HCT116 (cell line): ENCODE measurements at regions not wholly inside any gene's neighbourhood (a gene's known extent, or its start where the extent isn't known, plus 50 kb on each side); places are given as distances from the start of the nearest gene placed in this dataset.
"Not testable (repeated sequence)": the region's sequence is repeated elsewhere in the genome, so short reads cannot be mapped to it uniquely, and the experiment has no call there.

Source experiments
- ATAC-seq: fragments of 200-7000 bp; cut with Tn5 transposase; 2 replicates; pipeline ENCODE4 v1.9.1; 2020; ENCODE audit warnings: mild to moderate bottlenecking, moderate library complexity
- BruUV-seq: library from RNA; stranded (reverse); fragments of 400-500 nt; replicated peaks from 2 replicates; lab custom pipeline; 2021; lab: Mats Ljungman, UMichigan
- CTCF ChIA-PET: fragments of 300-600 bp; sonication (Branson Sonifier 250); formaldehyde crosslinking; loops from one replicate; lab custom pipeline; 2021; ENCODE audit warnings: antibody characterized with exemption; lab: Charles Lee
- POLR2A ChIA-PET: fragments of 300-600, 350-600 bp; sonication (Branson Sonifier 250); formaldehyde crosslinking; loops from one replicate; lab custom pipeline; 2021; ENCODE audit warnings: antibody characterized with exemption; lab: Charles Lee
- RAD21 ChIA-PET, 2 experiments: fragments of 300-600 bp; sonication (Branson Sonifier 250); formaldehyde crosslinking; loops; one replicate each; lab custom pipeline; 2023; ENCODE audit warnings: low total read pairs in 2 of 2; ENCODE audit not compliant: uncharacterized antibody in 2 of 2, unreplicated experiment in 2 of 2, low non-redundant PET in 1 of 2; lab: Charles Lee
- DNase-seq: peaks from one replicate; pipeline ENCODE4 v3.0.0-alpha.2; 2010; ENCODE audit warnings: low read depth, low spot score
- H2AFZ ChIP-seq: fragments of 200-600 bp; shearing (Covaris generic), sonication (generic); 2 replicates; pipeline ENCODE4 v1.6.1; 2017; ENCODE audit warnings: low read depth, mixed run types, mixed read lengths, antibody characterized with exemption, low read length; ENCODE audit not compliant: poor library complexity, severe bottlenecking
- H3K27ac ChIP-seq: 2 replicates; pipeline ENCODE4 v1.5.1; 2012; ENCODE audit warnings: low read depth, low read length
- H3K27me3 ChIP-seq: fragments of 200-600 bp; sonication (generic); 2 replicates; pipeline ENCODE4 v1.6.1; 2016; ENCODE audit warnings: mixed run types, low read length, mixed read lengths; ENCODE audit not compliant: insufficient read depth
- H3K36me3 ChIP-seq, 2 experiments: fragments of 200-500 bp in 1 of 2; fragments of 200-600 bp in 1 of 2; sonication (Bioruptor generic) in 1 of 2; sonication (generic) in 1 of 2; 2 replicates each; pipeline versions ENCODE4 v1.5.1 to v1.6.1; 2014 to 2016; ENCODE audit warnings: low read length in 2 of 2, inconsistent platforms in 1 of 2, mixed read lengths in 1 of 2, mixed run types in 1 of 2; ENCODE audit not compliant: insufficient read depth in 2 of 2, control insufficient read depth in 1 of 2
- H3K4me1 ChIP-seq, 2 experiments: fragments of 200-600 bp in 1 of 2; sonication (generic) in 1 of 2; 2 replicates each; pipeline versions ENCODE4 v1.5.1 to v1.6.1; 2012 to 2017; ENCODE audit warnings: low read length in 2 of 2, inconsistent platforms in 1 of 2, mild to moderate bottlenecking in 1 of 2, mixed read lengths in 1 of 2, mixed run types in 1 of 2, moderate library complexity in 1 of 2; ENCODE audit not compliant: insufficient read depth in 2 of 2, control insufficient read depth in 1 of 2
- H3K4me2 ChIP-seq: fragments of 200-600 bp; sonication (generic); 2 replicates; pipeline ENCODE4 v1.6.1; 2017; ENCODE audit warnings: mixed run types, low read length, mixed read lengths
- H3K4me3 ChIP-seq, 2 experiments: fragments of 200-600 bp in 1 of 2; sonication (generic) in 1 of 2; replicated peaks in 1 of 2; 2 replicates each; pipeline ENCODE4 v1.5.1; 2011 to 2016; ENCODE audit warnings: low read length in 2 of 2, control low read depth in 1 of 2, low read depth in 1 of 2, mild to moderate bottlenecking in 1 of 2, mixed read lengths in 1 of 2, mixed run types in 1 of 2
- H3K79me2 ChIP-seq: fragments of 200-600 bp; sonication (generic); 2 replicates; pipeline ENCODE4 v1.6.1; 2017; ENCODE audit warnings: mild to moderate bottlenecking, mixed run types, low read length, moderate library complexity, mixed read lengths; ENCODE audit not compliant: insufficient read depth
- H3K9ac ChIP-seq: fragments of 200-600 bp; sonication (generic); 2 replicates; pipeline ENCODE4 v1.6.1; 2016; ENCODE audit warnings: low read length, mixed read lengths
- H3K9me2 ChIP-seq: fragments of 200-600 bp; sonication (generic), shearing (Covaris generic); 2 replicates; pipeline ENCODE4 v1.6.1; 2017; ENCODE audit warnings: mixed run types, mild to moderate bottlenecking, moderate library complexity; ENCODE audit not compliant: insufficient read depth
- H3K9me3 ChIP-seq, 2 experiments: fragments of 200-500 bp in 1 of 2; fragments of 200-600 bp in 1 of 2; sonication (Bioruptor generic) in 1 of 2; sonication (generic) in 1 of 2; 2 replicates each; pipeline ENCODE4 v1.6.1; 2014 to 2017; ENCODE audit warnings: low read length in 2 of 2, mixed read lengths in 2 of 2, inconsistent platforms in 1 of 2, low read depth in 1 of 2, mild to moderate bottlenecking in 1 of 2, mixed run types in 1 of 2, moderate library complexity in 1 of 2; ENCODE audit not compliant: control insufficient read depth in 1 of 2, insufficient read depth in 1 of 2
- H4K20me1 ChIP-seq: fragments of 200-600 bp; sonication (generic), shearing (Covaris generic); 2 replicates; pipeline ENCODE4 v1.6.1; 2017; ENCODE audit warnings: mixed run types, mild to moderate bottlenecking, moderate library complexity; ENCODE audit not compliant: insufficient read depth
- intact Hi-C: fragments of 100-400 bp; cut with micrococcal nuclease; formaldehyde crosslinking; loops from 2 replicates; pipeline ENCODE4 v1.10.0; 2022

DNA sequence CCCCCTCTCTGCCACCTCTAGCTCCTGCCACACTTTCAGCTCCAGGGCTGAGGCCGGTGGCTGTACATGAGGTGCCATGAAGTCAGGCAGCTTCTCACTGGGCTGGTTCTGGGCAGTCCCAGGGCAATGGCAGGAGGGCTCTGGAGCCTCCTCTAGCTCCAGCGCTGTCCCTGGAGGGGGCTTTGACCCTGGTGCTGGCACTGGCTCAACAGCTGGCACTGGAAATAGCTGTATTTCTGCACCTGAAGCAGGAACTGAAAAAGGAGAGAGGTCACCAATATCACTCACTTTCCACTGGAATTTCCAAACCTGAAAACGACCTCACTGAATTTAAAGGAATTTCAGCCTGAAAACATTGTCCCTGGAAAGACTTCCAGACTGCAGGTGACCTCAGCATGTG lies 1558.1 kb downstream of the TSPY10 start:
- intact Hi-C loops, H2AFZ ChIP-seq, H3K4me3 ChIP-seq, BruUV-seq, H3K27ac ChIP-seq, DNase-seq, H3K27me3 ChIP-seq, CTCF ChIA-PET, H3K9me3 ChIP-seq, POLR2A ChIA-PET, H3K4me2 ChIP-seq, H3K4me1 ChIP-seq, H3K79me2 ChIP-seq, H4K20me1 ChIP-seq, H3K9ac ChIP-seq, RAD21 ChIA-PET, H3K36me3 ChIP-seq, ATAC-seq, H3K9me2 ChIP-seq: not testable (repeated sequence)

DNA sequence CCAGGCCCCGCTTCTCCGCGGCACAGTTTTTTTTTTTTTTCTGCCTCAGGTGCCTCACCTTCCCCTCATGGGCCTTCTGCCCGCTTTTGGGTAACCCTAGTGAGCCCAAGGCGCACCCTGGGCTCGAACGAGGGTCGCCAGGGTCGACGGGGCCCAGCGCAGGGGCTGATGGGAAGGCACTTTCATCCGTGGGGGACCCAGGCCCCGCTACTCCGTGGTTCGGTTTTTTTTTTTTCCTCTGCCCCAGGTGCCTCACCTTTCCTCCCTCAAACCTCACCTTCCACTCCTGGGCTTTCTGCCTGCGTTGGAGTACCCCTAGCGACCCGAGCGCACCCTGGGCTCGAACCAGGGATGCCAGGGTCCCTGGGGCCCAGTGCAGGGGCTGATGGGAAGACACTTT lies 1569.8 kb downstream of the TSPY10 start:
- H3K27me3 ChIP-seq, H3K4me2 ChIP-seq, CTCF ChIA-PET, H3K36me3 ChIP-seq, intact Hi-C loops, BruUV-seq, POLR2A ChIA-PET, H4K20me1 ChIP-seq, RAD21 ChIA-PET, H3K79me2 ChIP-seq, H3K9ac ChIP-seq, H3K9me2 ChIP-seq, DNase-seq, H3K4me3 ChIP-seq, H2AFZ ChIP-seq, ATAC-seq, H3K4me1 ChIP-seq, H3K27ac ChIP-seq, H3K9me3 ChIP-seq: not testable (repeated sequence)

DNA sequence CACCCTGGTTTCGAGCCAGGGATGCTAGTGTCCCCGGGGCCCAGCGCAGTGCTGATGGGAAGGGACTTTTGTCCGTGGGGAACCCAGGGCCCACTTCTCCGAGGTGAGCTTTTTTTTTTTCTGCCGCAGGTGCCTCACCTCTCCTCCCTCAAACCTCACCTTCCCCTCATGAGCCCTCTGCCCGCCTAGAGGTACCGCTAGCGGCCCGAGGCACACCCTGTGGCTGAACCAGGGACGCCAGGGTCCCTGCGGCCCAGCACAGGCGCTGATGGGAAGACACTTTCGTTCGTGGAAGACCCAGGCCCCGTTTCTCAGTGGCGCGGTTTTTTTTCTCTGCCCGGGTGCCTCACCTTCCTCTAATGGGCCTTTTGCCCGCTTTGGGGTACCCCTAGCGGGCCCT lies 1570.7 kb downstream of the TSPY10 start:
- ATAC-seq, BruUV-seq, DNase-seq, H3K9me2 ChIP-seq, H3K27me3 ChIP-seq, H3K4me3 ChIP-seq, H3K36me3 ChIP-seq, H3K79me2 ChIP-seq, CTCF ChIA-PET, H2AFZ ChIP-seq, H3K4me2 ChIP-seq, H3K4me1 ChIP-seq, H3K27ac ChIP-seq, H4K20me1 ChIP-seq, H3K9ac ChIP-seq, POLR2A ChIA-PET, H3K9me3 ChIP-seq, RAD21 ChIA-PET, intact Hi-C loops: not testable (repeated sequence)
